Stimulated activated CD8-positive, alpha-beta memory T cell treated with anti-CD3 and anti-CD28 coated beads, Interleukin-4, amount 100 ng/mL, for 4 hours (primary cell): ENCODE measurements at regions not wholly inside any gene's neighbourhood (a gene's known extent, or its start where the extent isn't known, plus 50 kb on each side); places are given as distances from the start of the nearest gene placed in this dataset.

Source experiments
- DNase-seq, 2 donors: peaks; one replicate each; pipeline ENCODE4 v3.0.0-alpha.2; 2020; ENCODE audit warnings: low read depth in 2 of 2, low spot score in 1 of 2

GRCh38 chr10:110413049-110413783 lies 84.5 kb upstream of the DUSP5 start:
- DNase-seq: no peak

DNA sequence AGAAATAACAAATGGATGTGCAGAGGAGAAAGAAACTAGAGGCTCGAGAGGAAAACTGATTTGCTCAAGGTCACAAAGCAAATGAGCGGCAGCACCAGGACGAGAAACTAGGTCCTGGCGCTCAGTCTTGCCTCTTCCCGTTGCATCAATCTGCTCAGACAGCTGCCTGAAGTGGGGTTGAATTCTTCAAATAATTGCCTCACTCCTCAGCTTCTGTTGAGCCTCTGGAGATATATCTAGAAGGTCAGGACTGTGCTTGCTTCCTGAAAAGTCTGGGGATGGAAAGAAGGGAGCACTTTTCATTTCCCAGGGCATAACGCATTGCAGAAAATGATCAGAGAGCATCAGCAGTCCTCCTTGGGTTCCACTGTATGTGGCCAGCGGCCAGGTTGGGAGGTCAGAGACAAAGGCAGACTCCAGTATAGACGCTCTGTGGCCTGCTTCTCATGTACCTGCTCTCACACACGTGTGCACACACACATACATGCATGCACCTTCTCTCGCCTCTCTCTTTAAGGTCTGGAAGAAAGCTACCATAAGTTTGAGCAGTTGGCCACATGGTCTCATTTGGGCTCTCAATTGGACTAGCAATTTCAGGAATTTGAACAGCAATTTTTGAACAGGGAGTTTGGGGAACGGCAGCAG lies 83.7 kb upstream of the DUSP5 start:
- DNase-seq: no peak

DNA sequence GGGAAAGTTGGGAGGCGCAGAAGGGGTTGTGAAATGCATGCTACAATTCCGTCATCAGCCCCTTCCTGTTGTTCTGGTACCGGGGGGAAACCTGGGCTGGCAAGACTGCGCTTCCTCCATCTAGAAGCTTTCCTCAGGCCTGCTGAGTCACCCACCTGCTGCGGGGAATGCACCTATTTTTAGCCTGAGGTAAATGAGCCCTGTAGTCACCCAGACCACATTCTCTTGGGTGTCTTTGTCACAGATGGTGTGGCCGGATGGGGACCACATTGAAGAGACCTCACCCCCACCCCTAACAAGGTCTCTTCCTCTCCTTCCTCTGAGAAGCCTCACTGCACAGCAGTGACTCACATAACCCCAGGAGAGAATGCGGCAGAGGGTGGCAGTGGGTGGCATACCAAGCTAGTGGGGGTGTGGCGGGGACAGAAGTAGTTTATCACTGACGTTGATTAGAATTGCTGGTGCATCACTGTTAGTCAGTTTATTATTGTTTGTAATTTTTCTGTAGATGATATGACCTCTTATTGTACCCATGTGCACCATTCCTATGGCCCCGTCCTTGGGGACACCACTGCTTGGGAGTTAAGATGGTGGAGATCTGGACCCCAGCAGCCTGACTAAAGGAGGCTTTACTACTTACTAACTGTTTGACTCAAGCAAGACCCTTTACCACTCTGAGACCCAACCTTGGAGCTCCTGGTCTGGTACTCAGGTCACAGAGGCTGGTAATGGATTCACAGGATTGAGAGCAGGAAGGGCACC lies 83.0 kb upstream of the DUSP5 start:
- DNase-seq: peak; percentile 73 to 89

DNA sequence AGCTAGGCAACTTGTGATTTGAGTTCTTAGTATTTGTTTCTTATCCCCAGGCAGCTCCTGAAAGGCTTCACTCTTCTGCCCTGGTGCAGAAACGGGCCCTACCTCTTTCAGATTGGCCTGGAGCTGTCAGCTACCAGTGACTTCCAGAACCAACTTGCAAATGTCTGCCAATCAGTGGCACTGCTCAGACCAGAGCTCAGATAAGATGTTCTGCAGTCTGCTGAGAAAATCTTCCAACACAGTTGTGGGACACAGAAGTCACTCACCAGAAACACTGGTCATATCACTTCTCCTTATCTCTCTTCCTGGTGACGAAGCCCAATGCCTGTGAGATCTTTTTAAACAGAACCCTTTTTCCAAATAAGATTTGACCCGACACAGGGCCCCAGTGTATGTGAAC lies 81.9 kb upstream of the DUSP5 start:
- DNase-seq: no peak

DNA sequence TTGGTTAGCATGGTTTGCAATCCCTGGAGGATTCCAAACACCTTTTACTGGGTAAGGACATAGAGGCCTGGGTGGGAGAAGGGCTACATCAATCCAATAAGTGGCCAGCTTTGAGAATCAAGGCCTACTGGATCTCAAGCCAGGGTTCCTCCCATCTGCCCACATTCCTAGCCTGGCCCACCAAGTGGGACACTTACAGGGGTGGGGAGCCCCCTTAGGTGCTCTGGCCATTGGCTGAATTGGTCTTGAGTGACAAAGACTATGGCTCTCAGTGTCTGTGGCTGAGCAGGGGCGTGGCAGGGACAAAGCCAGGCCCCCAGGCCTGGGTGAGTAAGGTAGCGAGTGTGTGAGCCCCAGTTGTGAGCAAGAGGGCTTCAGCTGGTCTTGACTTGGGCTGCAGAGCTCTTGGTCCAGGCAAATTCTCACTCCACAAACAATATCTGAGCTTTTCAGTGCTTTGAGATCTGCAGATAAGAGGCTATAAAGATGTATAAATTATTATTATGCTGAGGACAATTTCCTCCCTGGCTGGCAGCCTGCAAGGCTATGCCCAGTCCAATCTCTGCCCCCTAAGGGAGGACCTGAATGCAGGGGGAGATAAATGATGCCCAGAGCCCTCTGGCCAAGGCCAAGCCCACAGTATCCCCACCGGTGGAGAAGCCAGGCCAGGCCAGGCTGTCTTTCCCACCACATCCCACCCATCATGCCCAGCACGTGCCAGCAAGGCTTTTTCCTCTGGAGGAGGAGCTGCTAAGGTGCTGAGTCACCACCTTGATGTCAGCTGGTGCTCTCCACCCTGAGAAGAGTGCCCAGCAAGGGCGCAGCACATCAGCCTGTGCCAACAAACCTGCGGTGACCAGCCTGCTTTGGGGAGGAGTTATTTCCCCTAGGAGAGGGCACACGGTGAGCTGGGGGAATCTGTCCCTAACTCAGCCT lies 80.7 kb upstream of the DUSP5 start:
- DNase-seq: no peak

DNA sequence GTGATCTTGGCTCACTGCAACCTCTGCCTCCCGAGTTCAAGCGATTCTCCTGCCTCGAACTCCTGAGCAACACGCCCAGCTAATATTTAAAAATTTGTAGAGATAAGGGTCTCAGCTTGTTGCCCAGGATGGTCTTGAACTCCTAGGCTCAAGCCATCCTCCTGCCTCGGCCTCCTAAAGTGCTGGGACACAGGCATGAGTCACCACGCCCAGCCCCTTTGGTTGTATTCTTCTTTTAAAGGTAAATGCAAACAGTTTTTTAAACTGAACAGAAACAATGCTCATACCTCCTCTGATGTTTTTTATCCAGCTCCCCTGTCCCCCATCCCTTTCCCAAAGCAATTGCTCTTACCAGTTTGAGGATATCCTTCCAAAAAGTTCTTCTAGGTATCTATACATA lies 79.5 kb upstream of the DUSP5 start:
- no peak for DNase-seq

DNA sequence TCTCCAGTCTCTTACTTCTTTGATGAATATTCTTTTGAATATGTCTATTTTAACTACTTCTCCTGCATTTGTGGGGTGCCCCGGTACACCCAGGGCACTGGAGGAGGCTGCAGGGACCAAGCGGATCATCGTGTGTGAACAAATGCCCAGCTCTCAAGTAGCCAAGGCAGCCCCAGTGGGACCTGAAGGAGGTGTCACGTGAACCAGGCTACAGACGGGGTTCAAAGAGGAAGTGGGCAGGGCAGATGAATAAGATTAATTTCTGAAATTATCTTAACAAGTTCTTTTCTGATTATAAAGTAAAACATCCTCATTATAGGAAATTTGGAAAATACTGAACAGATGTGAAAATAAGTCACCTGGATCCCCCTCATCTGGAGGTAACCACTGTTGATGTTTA lies 78.4 kb upstream of the DUSP5 start:
- DNase-seq: no peak

DNA sequence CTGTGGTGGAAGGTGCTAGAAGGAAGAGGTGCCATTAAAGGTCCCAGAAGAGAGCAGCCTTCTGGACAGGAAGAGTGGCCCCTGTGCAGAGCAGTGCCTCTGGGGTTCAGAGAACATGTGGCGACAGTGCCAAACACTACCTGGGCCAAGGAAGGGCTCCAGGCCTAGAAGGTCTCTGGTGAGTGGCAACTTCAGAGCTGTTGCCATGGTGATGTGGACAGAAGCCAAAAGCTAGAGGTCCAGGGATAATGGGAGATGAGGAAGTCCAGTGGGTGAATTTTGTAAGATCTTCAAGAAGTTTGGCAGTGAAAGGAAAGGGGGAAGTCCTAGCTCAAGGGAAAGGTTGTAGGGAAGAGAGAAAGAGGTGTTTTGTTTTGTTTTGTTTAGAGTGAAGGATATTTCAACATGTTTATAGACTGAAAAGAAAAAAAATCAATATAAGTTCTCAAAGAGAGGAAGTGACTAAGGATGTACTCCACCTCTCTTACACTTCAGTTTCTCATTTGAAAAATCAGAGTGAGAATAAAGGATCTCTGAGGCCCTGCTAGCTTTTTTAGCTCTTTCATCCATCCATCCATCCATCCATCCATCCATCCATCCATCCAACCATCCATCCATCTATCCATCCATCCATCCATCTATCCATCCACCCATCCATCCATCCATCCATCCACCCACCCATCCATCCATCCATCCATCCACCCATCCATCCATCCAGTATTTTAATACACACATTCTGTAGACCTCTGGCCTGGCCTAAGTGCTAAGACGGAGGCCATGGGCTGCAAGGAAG lies 77.1 kb upstream of the DUSP5 start:
- DNase-seq: no peak

- no peak for DNase-seq
These were observed 76.1 kb upstream of the DUSP5 start for GRCh38 chr10:110421512-110422138.

DNA sequence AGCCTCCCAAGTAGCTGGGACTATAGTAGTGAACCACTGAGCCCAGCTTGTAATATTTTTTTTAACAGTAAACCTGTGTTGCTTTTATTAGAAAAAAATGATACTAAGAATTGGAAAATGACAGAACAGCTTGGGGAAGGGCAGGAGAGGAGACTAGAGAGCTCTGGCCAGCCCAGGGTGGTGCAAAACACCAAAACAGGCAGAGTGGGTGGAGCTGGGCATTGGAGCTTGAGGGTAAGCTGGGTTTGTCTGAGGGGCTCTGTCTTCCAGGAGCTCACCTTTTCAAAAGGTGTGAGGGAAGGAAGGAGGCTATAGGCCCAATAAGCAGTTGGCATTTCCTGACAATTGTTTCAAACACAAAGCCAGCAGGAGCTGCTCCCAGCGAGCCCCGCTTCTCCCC lies 75.2 kb upstream of the DUSP5 start:
- no peak for DNase-seq

DNA sequence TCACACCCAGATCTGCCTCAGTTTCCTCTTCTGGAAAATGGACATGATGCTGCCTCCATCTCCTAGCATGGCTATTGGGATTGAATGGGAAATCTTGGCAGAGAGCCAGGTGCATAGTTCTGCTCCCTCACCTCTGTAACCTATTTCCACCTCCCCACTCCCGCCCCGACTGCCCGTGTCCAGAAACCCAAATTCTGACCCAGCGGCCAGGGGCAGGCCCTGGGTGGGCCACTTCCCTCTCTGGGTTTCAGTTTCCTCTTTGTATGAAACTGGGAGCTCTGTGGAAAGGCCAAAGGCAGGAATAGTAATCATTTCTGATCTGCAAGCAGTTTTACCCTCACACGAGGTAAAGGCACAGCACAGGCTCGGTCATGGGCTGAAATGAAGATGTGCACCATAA lies 74.1 kb upstream of the DUSP5 start:
- no peak for DNase-seq

GRCh38 chr10:110425684-110426293 lies 71.9 kb upstream of the DUSP5 start:
- DNase-seq: peak in 1 of 2 donors; percentile 43

DNA sequence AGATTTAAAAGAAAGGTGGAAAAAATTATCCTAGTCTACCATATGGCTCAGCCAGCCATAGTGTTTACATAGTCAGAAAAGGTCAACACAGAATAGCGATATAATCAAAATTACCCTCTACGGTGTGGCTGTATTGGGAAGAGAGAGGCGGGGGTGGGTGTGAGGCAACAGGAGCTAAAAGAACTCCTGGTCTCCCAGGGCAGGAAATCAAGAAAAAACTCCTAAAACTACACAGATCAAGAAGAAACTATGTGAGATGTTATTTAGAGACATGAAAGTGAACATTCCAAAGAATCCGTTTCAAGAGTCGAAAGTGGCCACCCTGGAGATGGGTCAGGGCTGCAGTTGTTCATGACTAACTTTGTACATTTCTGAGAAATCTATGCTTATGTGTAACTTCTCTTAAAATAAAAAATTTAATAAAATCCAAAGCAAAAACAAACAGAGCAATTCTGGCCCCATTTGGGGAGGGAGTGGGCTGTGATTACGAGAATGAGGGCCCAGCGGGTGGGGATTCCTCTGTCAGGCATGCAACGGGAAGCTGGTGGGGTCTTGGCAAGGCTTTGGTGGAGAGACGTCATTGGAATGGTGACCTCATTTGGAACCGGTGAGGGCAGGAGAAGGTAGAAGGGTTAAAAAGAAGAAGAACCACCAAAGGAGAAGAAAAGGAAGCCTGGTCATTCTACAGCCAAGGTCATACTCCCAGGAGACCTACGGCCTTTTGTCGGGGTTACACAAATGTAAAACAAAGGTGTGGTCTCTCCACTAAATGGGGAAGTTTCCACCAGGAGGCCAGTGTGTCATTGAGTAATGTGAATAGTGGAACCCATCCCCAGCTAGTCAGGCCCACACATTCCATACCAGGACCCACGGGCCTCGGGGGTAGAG lies 71.2 kb upstream of the DUSP5 start:
- DNase-seq: no peak

DNA sequence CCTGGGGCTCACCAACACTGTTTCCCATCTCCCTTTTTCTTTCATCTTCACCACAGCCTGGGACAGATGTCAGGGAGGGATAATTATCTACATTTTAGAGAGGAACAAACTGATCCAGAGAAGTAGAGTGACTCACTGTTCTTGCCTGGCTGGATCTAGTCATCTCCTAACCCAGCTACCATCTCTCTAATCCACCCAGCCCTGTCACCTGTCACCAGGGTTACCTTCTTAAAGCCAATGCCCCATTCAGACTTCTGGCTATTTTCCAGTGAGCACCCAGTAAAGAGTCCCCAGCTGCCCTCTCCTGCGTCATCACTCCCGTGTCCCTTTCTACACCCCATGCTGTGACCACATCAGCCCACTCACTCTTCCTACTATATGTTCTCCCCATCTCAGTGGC lies 68.4 kb upstream of the DUSP5 start:
- DNase-seq: no peak

GRCh38 chr10:110430340-110431273 lies 67.1 kb upstream of the DUSP5 start:
- no peak for DNase-seq

DNA sequence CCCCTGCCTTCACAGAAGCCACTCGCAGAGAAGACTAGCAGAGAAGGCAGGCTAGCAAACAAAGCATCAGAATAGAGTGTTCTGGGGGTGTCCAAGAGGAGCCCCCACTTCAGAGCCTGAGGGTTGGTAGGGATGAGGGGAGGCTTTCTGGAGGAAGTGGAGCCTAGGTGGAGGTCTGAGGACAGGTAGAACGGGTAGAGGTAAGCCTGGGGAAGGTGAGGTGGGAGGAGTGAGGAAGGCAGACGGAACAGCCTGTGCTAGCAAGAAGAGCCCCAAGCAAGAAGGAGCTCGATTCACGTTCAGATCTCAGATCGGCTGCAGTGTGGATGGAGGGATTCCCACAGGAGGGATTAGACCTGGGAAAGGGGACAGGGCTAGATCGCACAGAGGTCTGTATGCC lies 66.0 kb upstream of the DUSP5 start:
- DNase-seq: no peak

DNA sequence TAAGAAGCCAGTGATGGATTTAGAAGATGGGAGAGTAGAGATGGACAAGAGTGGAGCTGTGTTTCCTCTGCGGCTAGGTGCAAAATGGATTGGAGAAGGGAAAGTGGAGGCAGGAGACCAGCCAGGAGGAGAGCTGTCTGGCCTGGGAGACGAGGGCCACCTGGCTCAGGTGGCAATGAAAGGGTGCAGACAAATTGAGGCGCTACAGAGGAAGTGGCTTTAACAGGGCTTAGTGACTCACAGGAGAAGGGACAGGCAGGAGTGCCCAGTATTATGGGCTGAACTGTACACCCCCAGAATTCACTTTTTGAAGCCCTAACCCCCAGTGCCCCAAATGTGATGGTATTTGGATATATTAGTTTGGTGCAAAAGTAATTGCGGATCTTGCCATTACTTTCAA lies 65.6 kb upstream of the DUSP5 start:
- DNase-seq: no peak
